IMR-90 (cell line): ENCODE measurements at regions not wholly inside any gene's neighbourhood (a gene's known extent, or its start where the extent isn't known, plus 50 kb on each side); places are given as distances from the start of the nearest gene placed in this dataset.

Source experiments
- ATAC-seq: fragments of 200-7000 bp; cut with Tn5 transposase; 2 replicates; pipeline ENCODE4 v1.9.1; 2020; ENCODE audit warnings: low read depth, mild to moderate bottlenecking, moderate library complexity
- BruUV-seq: library from RNA; stranded (reverse); fragments of 400-500 nt; replicated peaks from 2 replicates; lab custom pipeline; 2021; lab: Mats Ljungman, UMichigan
- CTCF ChIA-PET: fragments of 300-600 bp; formaldehyde crosslinking; extraction: SDS; loops from one replicate; lab custom pipeline; 2021; ENCODE audit warnings: antibody characterized with exemption; lab: Yijun Ruan, JAX
- POLR2A ChIA-PET: fragments of 300-600 bp; sonication (Branson Sonifier 250); formaldehyde crosslinking; loops from one replicate; lab custom pipeline; 2022; ENCODE audit warnings: antibody characterized with exemption; ENCODE audit not compliant: unreplicated experiment; lab: Charles Lee
- DNase-seq: peaks from one replicate; pipeline ENCODE4 v3.0.0; 2013
- H2AFZ ChIP-seq: replicated peaks from 2 replicates; pipeline ENCODE3; 2013; ENCODE audit warnings: low read length, mild to moderate bottlenecking; ENCODE audit not compliant: poor library complexity
- H2AK5ac ChIP-seq: 2 replicates; pipeline ENCODE4 v1.6.1; 2013; ENCODE audit warnings: low read depth, low read length, inconsistent platforms
- H2AK9ac ChIP-seq: replicated peaks from 2 replicates; pipeline ENCODE3; 2013; ENCODE audit warnings: mild to moderate bottlenecking, low read depth, low read length, moderate library complexity; ENCODE audit not compliant: poor library complexity
- H2BK120ac ChIP-seq: 2 replicates; pipeline ENCODE4 v1.6.1; 2013; ENCODE audit warnings: low read depth, low read length, inconsistent platforms
- H2BK15ac ChIP-seq: 3 replicates; pipeline ENCODE4 v1.6.1; 2013; ENCODE audit warnings: low read depth, low read length, inconsistent platforms
- H2BK20ac ChIP-seq: 2 replicates; pipeline ENCODE4 v1.6.1; 2013; ENCODE audit warnings: low read depth, mild to moderate bottlenecking, inconsistent platforms, low read length, moderate library complexity
- H2BK5ac ChIP-seq: 2 replicates; pipeline ENCODE4 v1.6.1; 2013; ENCODE audit warnings: mild to moderate bottlenecking, low read depth, low read length, inconsistent platforms; ENCODE audit not compliant: poor library complexity, severe bottlenecking
- H3K14ac ChIP-seq: replicated peaks from 2 replicates; pipeline ENCODE4 v1.6.1; 2013; ENCODE audit warnings: low read depth, low read length, inconsistent platforms
- H3K18ac ChIP-seq: 2 replicates; pipeline ENCODE4 v1.6.1; 2013; ENCODE audit warnings: low read depth, low read length, control low read depth
- H3K23ac ChIP-seq: 2 replicates; pipeline ENCODE4 v1.6.1; 2013; ENCODE audit warnings: low read depth, low read length, inconsistent platforms
- H3K27ac ChIP-seq: 2 replicates; pipeline ENCODE4 v1.5.1; 2013; ENCODE audit warnings: mild to moderate bottlenecking, control low read depth, low read length; ENCODE audit not compliant: insufficient read depth
- H3K27me3 ChIP-seq: 2 replicates; pipeline ENCODE4 v1.6.1; 2013; ENCODE audit warnings: low read length; ENCODE audit not compliant: control insufficient read depth, insufficient read depth
- H3K36me3 ChIP-seq: 2 replicates; pipeline ENCODE4 v1.6.1; 2013; ENCODE audit warnings: low read length, mixed read lengths; ENCODE audit not compliant: control insufficient read depth, insufficient read depth
- H3K4ac ChIP-seq: 2 replicates; pipeline ENCODE4 v1.6.1; 2013; ENCODE audit warnings: low read depth, low read length, inconsistent platforms
- H3K4me1 ChIP-seq: 2 replicates; pipeline ENCODE4 v1.6.1; 2013; ENCODE audit warnings: low read length, mixed read lengths; ENCODE audit not compliant: control insufficient read depth, insufficient read depth
- H3K4me2 ChIP-seq: 2 replicates; pipeline ENCODE4 v1.6.1; 2013; ENCODE audit warnings: low read depth, mild to moderate bottlenecking, control low read depth, low read length, moderate library complexity
- H3K4me3 ChIP-seq: 2 replicates; pipeline ENCODE4 v1.5.1; 2013; ENCODE audit warnings: low read depth, mild to moderate bottlenecking, control low read depth, low read length, moderate library complexity; ENCODE audit not compliant: insufficient read depth
- H3K56ac ChIP-seq: 2 replicates; pipeline ENCODE4 v1.6.1; 2013; ENCODE audit warnings: low read length, inconsistent platforms; ENCODE audit not compliant: insufficient read depth; ENCODE audit errors: extremely low read depth
- H3K79me1 ChIP-seq, 2 experiments: 2 replicates each; pipeline ENCODE4 v1.6.1; 2013; ENCODE audit warnings: low read length in 2 of 2, inconsistent platforms in 1 of 2, low read depth in 1 of 2
- H3K9ac ChIP-seq: 2 replicates; pipeline ENCODE4 v1.6.1; 2013; ENCODE audit warnings: low read depth, low read length, control low read depth
- H3K9me1 ChIP-seq: 2 replicates; pipeline ENCODE4 v1.6.1; 2013; ENCODE audit warnings: low read length, inconsistent platforms; ENCODE audit not compliant: insufficient read depth
- H3K9me3 ChIP-seq: 2 replicates; pipeline ENCODE4 v1.6.1; 2013; ENCODE audit warnings: low read length; ENCODE audit not compliant: control insufficient read depth, insufficient read depth
- H4K20me1 ChIP-seq: 2 replicates; pipeline ENCODE4 v1.6.1; 2013; ENCODE audit warnings: low read length, inconsistent platforms; ENCODE audit not compliant: insufficient read depth
- H4K5ac ChIP-seq: 2 replicates; pipeline ENCODE4 v1.6.1; 2013; ENCODE audit warnings: mild to moderate bottlenecking, low read depth, low read length, control low read depth
- H4K8ac ChIP-seq, 2 experiments: 2 replicates each; pipeline ENCODE4 v1.6.1; 2013; ENCODE audit warnings: low read depth in 2 of 2, low read length in 2 of 2, control low read depth in 1 of 2, inconsistent platforms in 1 of 2
- H4K91ac ChIP-seq: 2 replicates; pipeline ENCODE4 v1.6.1; 2013; ENCODE audit warnings: low read depth, low read length, inconsistent platforms; ENCODE audit not compliant: insufficient read depth
- CEBPB ChIP-seq: IDR thresholded peaks from 2 replicates; pipeline ENCODE4 v1.6.1; 2012; ENCODE audit warnings: low read depth, low read length, improper control_type of control experiment
- FOS ChIP-seq: fragments of 150-350 bp; IDR thresholded peaks from 2 replicates; pipeline ENCODE4 v1.6.1; 2016; ENCODE audit warnings: low read depth, low read length
- MXI1 ChIP-seq: IDR thresholded peaks from 2 replicates; pipeline ENCODE4 v1.6.1; 2012; ENCODE audit warnings: low read depth, mild to moderate bottlenecking, low read length, moderate library complexity, borderline replicate concordance
- POLR2A ChIP-seq: IDR thresholded peaks from 2 replicates; pipeline ENCODE4 v1.6.1; 2012; ENCODE audit warnings: mild to moderate bottlenecking, low read depth, low read length
- WGBS, 2 experiments: methylation state at CpG; one replicate each; pipeline versions ENCODE4 v1.1.5 to v1.1.7; 2013; ENCODE audit warnings: missing lambda C conversion rate in 2 of 2; ENCODE audit not compliant: insufficient read length in 1 of 2; ENCODE audit errors: extremely low coverage in 2 of 2; 5-methylcytosine and 5-hydroxymethylcytosine counted together
- dilution Hi-C: fragments of 300-500 bp; cut with HindIII; formaldehyde crosslinking; loops from one replicate; pipeline ENCODE4 v1.14.3; 2018; ENCODE audit warnings: low sequenced_read_pairs; ENCODE audit not compliant: unreplicated experiment
- in situ Hi-C: fragments of 300-500 bp; cut with MboI; formaldehyde crosslinking; loops from 3 replicates; pipeline ENCODE4 v1.14.3; 2019; ENCODE audit warnings: low sequenced_read_pairs, inconsistent platforms, mixed read lengths
- intact Hi-C: fragments of 100-400 bp; cut with micrococcal nuclease; formaldehyde crosslinking; loops from 2 replicates; pipeline ENCODE4 v1.10.0; 2022
- TF ChIP-seq, protein P1 (sequence below): fragments of 150-350 bp; IDR thresholded peaks from 2 replicates; pipeline ENCODE4 v1.6.1; 2016; ENCODE audit warnings: low read depth, mild to moderate bottlenecking, low read length, moderate library complexity, borderline replicate concordance
- TF ChIP-seq, protein P2 (sequence below): conservative IDR thresholded peaks from 2 replicates; pipeline ENCODE4 v1.5.1; 2012; ENCODE audit warnings: mild to moderate bottlenecking, low read depth, low read length, improper control_type of control experiment

DNA sequence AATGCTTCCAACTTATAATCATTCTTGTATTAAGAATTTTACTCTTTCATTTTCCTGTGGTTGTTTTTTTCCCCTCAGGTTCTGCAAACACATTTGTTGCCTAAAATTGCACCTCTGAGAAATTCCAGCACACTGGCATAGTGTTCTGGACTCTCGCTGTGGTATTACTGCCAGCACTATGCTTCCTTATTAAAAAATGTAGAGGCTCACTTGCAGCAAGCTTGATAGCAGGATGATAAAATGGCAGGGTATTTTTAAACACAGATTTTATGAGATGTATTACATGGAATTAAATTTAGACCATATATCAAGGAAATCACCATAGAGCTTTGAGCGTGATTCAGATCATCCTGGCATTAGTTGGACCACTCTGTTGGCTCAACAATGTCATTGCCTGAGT is 416.7 kb upstream of the AKR1E2 start:
- Histone ChIP-seq H3K4me1 (peaks cover 1% of the 10 kb centered on the region; the same call in 1 of the 2 replicates), H3K14ac (no peak overlapping the region), H2AK5ac (peak overlapping the region; percentile 75), H4K8ac (peak overlapping the region in 1 of 2 experiments; percentile 27; a peak in 1 of 4 replicates), H3K27me3 (no peaks in the 10 kb centered on the region), H3K4ac (peak overlapping the region; percentile 33; the same call in 1 of the 2 replicates), H2AK9ac (no peak overlapping the region), H3K56ac (no peak overlapping the region), H4K5ac (no peak overlapping the region), H4K20me1 (no peaks in the 10 kb centered on the region), H3K4me3 (no peak overlapping the region), H3K18ac (no peak overlapping the region; the same call in 1 of the 2 replicates), H3K9me1 (peaks cover 3% of the 10 kb centered on the region), H3K36me3 (no peaks in the 10 kb centered on the region), H3K79me1 (no peaks in the 10 kb centered on the region), H2BK20ac (peak overlapping the region; percentile 52; the same call in 1 of the 2 replicates), H3K9me3 (no peaks in the 10 kb centered on the region), H3K4me2 (no peak overlapping the region), H4K91ac (peak overlapping the region; percentile 36; the same call in 1 of the 2 replicates), H2BK15ac (peak overlapping the region; percentile 76; the same call in 2 of the 3 replicates), H3K9ac (no peak overlapping the region), H2AFZ (peak overlapping the region; percentile 39), H2BK5ac (no peak overlapping the region), H2BK120ac (peak overlapping the region; percentile 50; the same call in 1 of the 2 replicates), H3K23ac (no peak overlapping the region), H3K27ac (no peak overlapping the region)
- DNase-seq (no peak), ATAC-seq (no peak)
- TF ChIP-seq CEBPB (no peak), FOS (no peak), POLR2A (no peak), MXI1 (no peak)
- TF ChIP-seq, protein P1, sequence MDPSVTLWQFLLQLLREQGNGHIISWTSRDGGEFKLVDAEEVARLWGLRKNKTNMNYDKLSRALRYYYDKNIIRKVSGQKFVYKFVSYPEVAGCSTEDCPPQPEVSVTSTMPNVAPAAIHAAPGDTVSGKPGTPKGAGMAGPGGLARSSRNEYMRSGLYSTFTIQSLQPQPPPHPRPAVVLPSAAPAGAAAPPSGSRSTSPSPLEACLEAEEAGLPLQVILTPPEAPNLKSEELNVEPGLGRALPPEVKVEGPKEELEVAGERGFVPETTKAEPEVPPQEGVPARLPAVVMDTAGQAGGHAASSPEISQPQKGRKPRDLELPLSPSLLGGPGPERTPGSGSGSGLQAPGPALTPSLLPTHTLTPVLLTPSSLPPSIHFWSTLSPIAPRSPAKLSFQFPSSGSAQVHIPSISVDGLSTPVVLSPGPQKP, result no peak
- TF ChIP-seq, protein P2, sequence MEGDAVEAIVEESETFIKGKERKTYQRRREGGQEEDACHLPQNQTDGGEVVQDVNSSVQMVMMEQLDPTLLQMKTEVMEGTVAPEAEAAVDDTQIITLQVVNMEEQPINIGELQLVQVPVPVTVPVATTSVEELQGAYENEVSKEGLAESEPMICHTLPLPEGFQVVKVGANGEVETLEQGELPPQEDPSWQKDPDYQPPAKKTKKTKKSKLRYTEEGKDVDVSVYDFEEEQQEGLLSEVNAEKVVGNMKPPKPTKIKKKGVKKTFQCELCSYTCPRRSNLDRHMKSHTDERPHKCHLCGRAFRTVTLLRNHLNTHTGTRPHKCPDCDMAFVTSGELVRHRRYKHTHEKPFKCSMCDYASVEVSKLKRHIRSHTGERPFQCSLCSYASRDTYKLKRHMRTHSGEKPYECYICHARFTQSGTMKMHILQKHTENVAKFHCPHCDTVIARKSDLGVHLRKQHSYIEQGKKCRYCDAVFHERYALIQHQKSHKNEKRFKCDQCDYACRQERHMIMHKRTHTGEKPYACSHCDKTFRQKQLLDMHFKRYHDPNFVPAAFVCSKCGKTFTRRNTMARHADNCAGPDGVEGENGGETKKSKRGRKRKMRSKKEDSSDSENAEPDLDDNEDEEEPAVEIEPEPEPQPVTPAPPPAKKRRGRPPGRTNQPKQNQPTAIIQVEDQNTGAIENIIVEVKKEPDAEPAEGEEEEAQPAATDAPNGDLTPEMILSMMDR, result no peak
- no TSS peak for BruUV-seq
- in situ Hi-C loops (no loop called here), dilution Hi-C loops (no loop called here), intact Hi-C loops (no loop called here)
- ChIA-PET POLR2A (interaction anchor here (0.6 kb wide), 1 partner anchor 824 kb away, joined by 4 read pairs; no protein-coding TSS in a partner anchor), CTCF (no interaction called here)
- no CpG with 5 or more reads among the region's 2 CpGs for WGBS, 2 experiments
